GM21723 (cell line): ENCODE measurements at regions not wholly inside any gene's neighbourhood (a gene's known extent, or its start where the extent isn't known, plus 50 kb on each side); places are given as distances from the start of the nearest gene placed in this dataset.

Experiments used
- ATAC-seq: cut with Tn5 transposase; IDR thresholded peaks from one replicate; pipeline ENCODE4 v1.9.1; 2021; ENCODE audit warnings: mild to moderate bottlenecking, moderate library complexity; ENCODE audit not compliant: unreplicated experiment

DNA sequence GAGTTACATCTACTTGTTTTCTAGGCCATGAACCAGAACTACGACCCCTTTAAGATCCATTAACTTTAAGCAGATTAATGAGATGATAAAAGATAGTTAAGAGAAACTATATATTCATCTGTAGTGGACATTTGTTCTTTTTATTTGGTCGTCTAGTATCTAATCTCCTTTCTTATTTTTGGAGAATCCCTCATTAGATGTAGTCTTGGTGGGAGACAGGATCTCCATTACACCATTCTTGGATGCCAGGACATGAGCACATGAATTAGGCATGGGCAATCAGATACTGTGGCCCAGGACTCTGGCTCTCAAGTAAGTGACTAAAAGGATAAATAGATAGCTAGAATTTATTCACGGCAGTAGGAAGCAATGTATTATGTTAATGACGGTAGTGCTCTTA lies 245.0 kb downstream of the ATP23 start:
- no peak for ATAC-seq

DNA sequence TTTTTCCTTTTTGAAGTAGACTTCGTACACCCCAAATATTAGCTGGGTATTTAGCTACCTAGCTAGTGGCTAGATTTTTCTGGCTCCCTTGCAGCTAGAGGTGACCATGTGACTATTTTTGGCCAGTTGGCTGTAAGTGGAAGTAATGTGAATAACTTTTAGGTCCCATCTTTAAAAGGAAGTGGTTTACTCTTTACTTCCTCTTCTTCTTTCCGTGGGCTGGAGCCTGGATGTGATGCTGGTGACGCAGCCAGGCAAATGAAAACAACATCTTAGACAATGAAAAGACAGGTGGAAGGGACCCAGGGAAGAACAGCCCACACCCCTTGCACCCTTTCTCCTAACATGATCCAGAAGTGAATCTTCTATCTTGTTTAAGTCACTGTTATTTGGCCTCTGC lies 245.5 kb downstream of the ATP23 start:
- no peak for ATAC-seq

DNA sequence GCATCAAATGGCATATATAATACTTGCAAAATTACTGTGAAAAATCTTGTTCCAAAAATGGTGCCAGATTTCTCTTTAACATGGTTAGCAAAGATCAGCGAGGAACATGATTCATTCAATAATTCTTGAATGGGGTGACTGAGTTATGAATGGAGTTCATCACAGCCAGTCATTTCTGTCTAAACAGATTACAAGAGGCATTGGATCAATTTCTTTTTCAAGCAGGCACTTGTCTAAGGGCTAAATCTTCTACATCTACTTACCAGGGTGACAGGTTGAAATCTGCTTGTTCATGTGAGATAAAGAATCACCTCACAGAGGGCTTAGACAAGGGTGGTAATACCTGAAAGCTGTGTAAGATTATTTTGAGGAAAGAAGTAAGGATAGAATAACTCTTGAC lies 247.7 kb downstream of the ATP23 start:
- ATAC-seq = no peak

DNA sequence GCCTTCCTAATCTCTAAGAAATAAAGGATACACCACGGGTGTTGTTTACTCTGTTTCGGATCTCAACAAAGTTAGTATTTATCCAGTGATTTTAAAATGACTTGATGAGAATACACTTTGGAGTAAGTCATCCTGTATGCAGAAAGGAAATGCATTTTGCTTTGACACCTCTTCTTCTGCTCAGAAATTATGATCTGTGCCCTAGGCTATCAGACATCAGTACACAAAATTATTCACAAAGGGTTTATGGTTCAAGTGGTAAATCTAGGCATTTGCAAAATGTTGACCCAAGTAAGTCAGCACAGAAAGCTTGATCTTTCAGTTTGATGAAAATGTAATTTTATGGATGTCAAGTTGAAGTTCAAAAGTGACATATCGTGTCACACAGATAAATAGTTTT lies 248.5 kb downstream of the ATP23 start:
- no peak for ATAC-seq

DNA sequence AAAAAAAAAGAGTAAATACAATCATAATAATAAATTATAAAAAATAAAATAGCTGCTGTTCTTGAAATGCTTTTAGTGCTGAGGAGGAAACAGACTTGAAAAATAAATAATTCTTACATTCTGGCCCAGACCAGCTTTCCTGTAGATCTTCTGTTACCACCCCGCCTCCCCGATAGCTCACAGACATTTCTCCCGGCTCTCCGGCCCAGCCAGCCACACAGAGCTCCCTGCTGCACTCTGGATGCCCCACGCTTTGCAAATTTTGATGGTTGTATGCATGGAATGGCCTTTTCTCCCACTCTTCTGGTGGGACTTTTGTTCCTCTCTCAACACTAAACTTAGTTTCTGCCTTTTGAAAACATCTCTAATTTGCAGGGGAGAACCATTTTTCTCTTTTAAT lies 249.3 kb downstream of the ATP23 start:
- no peak for ATAC-seq

DNA sequence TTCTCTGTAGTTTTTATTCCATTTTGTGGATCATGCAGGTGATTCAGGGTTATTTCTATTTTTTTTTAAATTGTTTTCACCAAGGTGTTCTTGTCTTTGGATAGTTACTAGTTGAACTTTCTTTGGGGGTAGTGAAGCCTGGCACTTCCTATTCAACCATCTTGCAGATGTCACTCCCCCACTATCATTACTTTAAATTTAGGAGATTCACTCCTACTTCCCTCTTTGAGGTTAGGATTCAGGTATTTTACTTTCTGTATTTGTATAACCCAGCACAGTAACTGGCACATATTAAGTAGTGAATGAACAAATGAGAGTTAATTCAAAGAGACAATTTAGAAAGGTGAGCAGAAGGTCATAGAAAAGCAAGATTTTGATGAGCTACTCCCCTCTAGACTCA lies 255.6 kb downstream of the ATP23 start:
- no peak for ATAC-seq

DNA sequence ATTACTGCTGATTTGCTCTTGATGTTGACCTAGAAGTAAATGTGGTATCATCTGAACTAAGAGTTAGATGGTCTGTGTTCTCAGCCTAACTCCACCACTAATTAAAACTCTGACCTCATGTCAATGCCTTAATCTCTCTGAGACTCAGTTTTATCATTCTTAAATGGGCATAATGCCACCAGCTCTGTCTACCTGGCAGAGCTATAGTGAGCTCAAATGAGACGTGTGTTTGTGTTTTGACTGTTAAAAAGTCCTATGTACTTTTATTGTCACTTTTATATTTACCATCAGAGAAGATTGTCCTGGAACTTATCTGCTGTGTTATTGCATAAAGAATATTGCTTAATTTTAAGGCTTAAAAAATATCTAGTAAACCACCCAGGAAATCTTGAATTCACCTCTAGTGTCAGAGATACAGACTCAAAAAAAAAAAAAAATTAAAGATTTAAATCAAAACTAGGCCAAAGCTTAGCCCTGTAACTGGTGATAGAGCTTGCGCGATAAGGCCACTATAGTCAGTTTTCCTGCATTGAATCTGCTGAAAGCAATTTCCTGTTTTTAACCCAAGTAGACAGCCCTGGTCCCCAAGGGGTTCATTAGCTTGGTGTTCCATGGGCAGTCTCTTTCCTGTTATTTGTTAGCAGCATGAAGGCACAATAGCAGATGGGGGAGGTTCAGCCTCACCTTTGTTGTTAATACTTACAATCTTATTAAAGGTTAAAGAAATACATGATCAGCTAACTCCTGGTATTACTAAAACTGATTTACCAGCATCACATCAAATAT lies 261.8 kb downstream of the ATP23 start:
- ATAC-seq = no peak

DNA sequence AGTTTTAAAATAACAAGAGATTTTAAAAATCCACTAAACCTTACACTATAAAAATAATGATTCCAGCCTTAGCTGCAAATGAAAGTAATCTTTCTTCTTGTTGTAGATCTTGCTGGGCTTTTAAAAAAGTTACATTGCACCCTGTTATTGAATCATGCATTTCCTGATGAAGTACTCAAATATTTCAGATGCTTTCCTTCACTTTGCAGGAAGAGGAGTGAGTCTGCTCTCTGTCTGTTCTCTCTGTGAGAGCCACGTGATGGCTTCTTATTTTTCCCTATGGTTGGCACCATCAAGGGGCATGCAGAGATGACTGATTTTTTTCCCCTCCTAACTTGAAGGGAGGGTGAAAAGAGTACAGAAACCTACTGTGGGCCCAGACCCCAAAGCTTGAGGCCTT lies 262.7 kb downstream of the ATP23 start:
- ATAC-seq = no peak

DNA sequence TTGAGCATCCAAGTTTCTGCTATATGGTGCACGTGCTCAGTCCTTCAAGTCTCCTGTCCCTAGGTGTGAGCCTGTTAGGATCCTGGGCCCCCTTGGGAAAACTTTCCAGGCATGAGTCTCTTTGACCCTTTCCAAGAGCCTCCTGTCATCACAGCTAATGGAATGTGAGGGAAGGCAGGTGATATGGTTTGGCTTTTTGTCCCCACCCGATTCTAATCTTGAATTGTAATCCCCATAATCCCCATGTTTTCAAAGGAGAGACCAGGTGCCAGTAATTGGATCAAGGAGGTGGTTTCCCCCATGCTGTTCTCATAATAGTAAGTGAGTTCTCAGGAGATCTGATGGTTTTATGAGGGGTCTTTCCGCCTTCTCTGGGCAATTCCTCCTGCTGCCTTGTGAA lies 265.5 kb downstream of the ATP23 start:
- ATAC-seq = no peak

DNA sequence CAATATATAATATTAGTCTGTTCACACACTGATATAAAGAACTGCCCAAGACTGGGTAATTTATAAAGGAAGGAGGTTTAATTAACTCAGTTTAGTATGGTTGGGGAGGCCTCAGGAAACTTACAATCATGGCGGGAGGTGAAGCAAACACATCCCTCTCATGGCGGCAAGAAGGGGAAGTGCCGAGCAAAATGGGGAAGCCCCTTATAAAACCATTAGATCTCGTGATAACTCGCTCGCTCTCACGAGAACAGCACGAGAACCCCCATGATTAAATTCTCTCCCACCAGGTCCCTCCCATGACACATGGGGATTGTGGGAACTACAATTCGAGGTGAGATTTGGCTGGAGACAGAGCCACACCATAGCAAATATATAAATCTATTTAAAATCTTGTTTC lies 269.8 kb downstream of the ATP23 start:
- ATAC-seq = no peak

DNA sequence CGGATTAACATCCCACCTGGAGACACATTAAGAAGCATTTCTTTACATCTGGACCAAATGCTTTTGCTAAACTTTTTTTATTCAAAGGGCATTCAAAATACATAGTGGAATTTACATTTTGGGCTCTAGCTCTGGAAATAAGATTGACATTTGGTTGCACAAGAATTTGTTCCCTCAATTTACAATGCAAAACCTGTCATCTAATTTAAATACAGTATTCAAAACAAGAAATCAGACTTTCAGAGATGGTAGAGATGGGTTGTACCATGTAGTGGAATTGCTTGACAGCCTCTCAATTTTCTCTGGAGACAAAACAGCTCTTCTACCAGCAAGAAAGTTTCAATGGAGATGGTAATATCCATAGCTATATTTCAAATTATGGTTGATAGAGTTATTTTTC lies 275.8 kb downstream of the ATP23 start:
- ATAC-seq = no peak

DNA sequence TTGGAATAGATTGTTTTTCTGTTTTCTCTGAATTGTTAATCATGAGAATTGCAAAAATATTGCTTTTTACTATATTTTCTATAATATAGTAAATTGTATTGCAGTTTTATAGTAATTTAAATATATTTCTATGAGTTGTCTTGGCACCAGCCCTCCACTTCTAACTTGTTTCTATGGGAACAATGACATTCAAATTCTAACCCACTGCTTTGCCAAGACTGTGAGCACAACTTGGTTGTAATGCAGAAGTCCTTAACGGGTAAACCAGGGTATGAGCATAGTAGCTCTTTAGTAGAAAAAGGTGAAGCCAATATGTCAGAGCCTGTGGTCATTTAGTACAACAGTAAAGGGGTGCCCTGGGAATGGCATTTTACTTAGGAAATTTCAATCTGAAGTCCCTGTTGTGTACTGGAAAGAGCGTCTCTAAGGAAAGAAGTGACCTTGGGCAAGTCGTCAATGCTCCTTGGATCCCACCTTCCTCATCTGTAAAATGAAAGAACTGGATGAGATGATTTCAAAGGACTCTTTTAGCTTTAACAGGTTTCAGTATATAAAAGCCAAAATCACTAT lies 283.3 kb downstream of the ATP23 start:
- no peak for ATAC-seq

DNA sequence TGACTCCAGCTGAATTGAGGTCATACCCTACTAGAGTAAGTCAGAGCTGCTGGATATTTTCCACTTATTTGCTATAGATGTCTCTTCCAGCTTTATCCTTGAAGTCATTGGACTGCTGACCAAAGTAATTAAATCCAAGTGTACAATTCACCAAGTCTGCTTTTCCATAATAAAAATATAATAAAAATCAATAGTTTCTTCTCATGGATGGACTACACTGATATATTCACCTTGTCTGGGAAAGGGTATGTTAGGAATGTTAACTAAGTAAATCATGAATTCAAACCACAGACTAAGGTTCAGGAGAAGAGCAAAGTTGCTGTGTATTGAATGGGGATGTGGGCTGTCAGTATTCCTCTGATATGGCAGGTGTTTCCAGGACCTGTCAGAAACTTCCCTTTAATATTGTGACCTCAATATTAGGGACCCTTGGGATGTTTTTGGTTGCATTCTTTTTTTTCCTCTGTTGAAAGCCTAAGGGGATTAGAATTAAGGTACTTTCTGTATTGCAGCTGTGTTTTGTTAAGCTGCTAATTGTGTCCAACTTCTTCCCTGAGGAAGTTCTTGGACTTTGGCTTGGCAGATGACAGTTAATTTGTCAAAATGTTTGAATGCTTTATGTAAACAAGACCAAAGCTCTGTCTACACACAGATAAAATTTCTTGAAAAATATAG lies 284.0 kb downstream of the ATP23 start:
- ATAC-seq = no peak

DNA sequence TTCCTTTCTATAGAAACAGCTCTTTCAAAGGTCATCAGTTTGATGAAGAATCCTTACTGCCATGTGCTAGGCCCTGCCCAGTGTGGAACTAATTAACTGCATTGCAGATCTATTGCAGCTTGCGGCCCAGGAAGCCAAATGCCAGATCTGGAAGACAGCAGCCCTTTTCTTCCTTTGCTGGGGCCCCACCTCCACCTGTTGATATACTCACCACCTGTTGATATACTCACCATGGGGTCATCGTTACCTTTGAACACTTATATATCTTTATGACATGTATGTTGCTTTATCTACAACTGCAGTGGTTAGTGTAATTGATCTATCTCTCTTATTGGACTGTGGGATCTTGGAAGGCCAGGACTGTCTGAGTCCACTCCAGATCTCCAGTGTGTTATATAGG lies 292.5 kb downstream of the ATP23 start:
- ATAC-seq = no peak

DNA sequence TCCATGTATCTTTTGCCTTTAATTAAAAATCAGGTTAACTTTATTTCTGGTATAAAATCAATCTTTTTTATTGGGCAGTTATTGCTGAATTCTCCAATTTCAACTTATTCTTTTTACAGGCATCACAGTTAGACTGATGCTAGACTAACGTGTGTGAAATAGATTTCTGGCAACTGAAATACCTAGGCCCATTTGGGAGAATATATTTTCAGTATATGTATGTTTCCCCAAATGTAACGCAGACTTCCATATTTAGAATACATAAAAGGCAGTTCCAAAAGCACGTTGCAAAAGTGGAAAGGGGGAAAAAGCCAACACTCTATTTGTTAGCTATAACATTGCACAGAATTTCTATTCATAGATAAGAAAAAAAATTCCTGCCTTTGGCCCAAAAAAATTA lies 297.0 kb downstream of the ATP23 start:
- ATAC-seq = no peak

DNA sequence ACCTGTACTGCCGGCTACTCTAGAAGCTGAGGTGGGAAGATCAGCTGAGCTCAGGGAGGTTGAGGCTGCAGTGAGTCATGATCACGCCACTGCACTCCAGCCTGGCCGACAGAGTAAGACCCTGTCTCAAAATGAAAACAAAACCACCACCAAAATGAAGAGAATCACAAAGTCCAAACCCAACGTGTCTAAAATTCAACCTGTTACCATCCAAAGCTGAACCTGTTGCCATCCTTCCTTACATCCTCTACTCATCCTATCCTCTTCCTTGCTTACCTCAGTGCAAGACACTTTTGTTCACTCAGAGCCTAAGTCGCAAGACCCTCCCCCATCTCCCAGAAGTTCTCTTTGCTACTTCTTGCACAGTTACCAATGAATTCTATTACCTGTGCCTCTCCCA lies 299.7 kb downstream of the ATP23 start:
- no peak for ATAC-seq

DNA sequence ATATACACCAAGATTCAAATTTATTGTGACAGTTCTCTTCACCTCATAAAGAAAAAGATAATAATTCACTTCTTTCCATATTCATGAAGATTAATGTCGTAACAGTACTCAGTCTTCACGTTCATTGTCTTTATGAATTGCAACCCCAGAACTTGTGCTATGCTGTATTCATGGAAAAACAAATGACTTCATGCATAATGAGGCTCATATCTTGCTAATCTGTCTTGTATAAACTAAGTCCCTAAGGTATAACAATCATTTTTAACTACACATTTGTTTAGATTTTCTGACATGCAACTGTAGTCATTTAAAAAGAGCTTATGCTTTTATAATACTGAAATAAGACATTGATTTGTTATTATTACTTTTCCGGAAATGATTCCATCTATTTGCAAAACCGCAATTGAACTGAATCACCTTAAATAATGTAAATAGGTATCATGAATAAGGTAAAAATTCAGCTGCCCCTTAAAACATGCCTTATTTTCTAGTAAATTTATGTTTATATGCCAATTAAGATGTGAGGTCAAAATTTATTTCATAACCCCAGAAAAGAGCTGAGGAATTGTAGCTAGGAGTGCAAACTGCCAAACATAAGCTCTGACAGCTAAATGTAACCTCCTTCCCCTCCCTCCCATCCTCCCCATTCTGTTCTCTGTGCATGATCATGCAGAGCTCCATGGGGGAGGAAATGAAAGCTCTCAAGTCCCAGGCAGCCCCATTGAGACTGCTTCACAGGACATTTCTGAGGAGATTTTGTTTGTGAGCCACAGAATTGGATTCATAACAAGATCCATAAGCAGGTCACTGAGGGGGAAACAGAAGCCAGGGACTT lies 301.6 kb downstream of the ATP23 start:
- ATAC-seq = no peak

DNA sequence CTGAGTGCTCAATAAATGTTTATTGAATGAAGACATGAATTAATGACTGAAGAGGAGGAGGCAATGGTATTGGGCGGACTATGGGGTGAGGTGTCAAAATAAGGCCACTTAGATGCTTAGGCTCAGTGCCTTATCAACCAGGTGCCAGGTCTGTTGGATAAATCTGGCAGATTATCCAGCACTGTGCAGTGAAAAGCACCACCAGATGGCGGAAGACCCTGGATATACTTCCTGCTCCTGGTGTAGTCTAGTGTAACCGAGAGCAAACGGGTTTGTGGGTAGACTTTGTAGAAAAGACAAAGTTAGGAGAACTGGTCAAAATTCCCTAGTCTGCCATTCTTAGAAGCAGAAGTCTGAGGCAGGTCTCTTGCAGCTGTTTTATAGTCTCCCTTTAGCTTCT lies 306.3 kb downstream of the ATP23 start:
- ATAC-seq = no peak

DNA sequence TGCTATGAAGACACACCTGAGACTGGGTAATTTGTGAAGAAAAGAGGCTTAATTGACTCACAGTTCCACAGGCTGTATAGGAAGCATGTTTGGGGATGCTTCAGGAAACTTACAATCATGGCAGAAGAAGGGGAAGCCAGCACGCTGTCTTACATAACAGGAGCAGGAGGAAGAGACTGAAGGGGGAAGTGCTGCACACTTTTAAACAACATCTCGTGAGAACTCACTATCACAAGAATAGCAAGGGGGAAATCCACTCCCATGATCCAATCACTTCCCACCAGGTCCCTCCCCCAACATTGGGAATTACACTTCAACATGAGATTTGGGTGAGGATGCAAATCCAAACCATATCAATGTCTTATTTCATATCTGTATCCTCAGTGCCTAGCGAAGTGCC lies 307.2 kb downstream of the ATP23 start:
- ATAC-seq = no peak

DNA sequence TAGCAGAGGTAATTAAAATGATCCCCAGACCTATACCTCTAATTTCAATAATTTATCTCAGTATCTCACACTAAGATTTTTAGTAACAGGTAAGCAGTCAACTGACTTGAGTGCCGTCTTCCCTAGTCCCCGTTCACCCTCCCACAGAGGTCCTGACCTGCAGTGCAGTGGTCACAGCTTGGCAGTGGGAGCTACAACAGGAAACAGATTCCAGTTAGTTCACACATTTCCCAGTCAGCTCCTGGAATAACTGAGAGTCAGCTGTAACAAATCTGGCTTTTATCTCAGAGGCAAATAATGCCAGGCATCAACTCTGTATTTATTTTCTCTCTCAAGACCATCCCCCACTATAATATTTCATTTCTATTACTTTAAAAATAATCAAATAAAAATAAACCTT lies 308.2 kb downstream of the ATP23 start:
- ATAC-seq = no peak

DNA sequence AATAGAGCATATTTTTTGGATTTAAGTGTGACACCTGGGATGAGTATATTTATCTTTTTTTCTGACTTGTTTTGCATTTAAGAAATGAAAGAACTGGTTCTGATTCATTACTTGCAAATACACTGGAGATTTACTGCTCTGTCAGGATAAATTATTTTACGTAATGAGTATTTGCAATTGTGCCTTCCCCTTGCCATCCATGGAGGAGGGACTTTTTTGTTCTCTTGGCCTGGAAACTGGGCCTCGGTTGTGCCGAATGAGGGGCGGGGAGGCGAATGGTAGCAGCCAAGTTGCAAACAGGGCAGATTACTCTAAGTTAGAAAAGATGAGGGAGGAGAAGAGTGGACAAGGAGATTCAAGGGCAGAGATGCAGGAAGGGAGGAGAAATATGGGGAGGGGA lies 308.7 kb downstream of the ATP23 start:
- no peak for ATAC-seq

DNA sequence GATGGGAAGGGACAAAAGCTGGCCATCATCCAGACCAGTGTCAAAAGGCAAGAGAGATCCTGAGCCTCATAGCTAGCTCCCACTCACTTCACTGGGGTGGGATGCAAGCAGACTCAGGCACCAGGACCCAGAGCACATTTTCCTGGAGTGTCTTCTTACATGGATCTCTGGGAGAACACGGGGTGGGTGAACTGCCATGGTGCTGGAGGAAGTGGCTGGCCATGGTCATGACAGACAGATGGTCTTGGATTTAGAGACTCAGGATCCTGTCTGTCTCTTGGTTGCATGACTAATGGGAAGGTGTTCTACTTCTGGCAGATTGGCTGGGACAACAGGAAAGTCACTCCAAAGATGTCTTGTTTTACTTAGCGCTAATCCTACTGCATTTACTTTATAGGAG lies 311.5 kb downstream of the ATP23 start:
- no peak for ATAC-seq
